ENCODE measurements at regions not wholly inside any gene's neighbourhood (a gene's known extent, or its start where the extent isn't known, plus 50 kb on each side); places are given as distances from the start of the nearest gene placed in this dataset.
"Not testable (repeated sequence)": the region's sequence is repeated elsewhere in the genome, so short reads cannot be mapped to it uniquely, and the experiment has no call there.

- Mint-ChIP-seq H3K27me3 (peaks cover 10% of the 10 kb centered on the region), H3K9me3 (ENCODE audit: low read depth) (peaks cover 10% of the 10 kb centered on the region), H3K4me3 (ENCODE audit: low read depth) (no peak overlapping the region), H3K36me3 (ENCODE audit: insufficient read depth) (no peaks in the 10 kb centered on the region), H3K4me1 (ENCODE audit: low read depth) (no peaks in the 10 kb centered on the region), H3K27ac (no peak overlapping the region)
- DNase-seq (ENCODE audit: low spot score, unreplicated experiment): no peak
- TF ChIP-seq, protein P1, sequence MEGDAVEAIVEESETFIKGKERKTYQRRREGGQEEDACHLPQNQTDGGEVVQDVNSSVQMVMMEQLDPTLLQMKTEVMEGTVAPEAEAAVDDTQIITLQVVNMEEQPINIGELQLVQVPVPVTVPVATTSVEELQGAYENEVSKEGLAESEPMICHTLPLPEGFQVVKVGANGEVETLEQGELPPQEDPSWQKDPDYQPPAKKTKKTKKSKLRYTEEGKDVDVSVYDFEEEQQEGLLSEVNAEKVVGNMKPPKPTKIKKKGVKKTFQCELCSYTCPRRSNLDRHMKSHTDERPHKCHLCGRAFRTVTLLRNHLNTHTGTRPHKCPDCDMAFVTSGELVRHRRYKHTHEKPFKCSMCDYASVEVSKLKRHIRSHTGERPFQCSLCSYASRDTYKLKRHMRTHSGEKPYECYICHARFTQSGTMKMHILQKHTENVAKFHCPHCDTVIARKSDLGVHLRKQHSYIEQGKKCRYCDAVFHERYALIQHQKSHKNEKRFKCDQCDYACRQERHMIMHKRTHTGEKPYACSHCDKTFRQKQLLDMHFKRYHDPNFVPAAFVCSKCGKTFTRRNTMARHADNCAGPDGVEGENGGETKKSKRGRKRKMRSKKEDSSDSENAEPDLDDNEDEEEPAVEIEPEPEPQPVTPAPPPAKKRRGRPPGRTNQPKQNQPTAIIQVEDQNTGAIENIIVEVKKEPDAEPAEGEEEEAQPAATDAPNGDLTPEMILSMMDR (IDR thresholded peaks at IDR 0.05; ENCODE audit: unreplicated experiment): no peak
Observed at GRCh38 chr12:93996321-93996720, 152.1 kb upstream of the PLXNC1 start.

GRCh38 chr12:94001691-94002090 is 146.7 kb upstream of the PLXNC1 start:
- no peak for DNase-seq (ENCODE audit: low spot score, unreplicated experiment)
- Mint-ChIP-seq H3K9me3 (ENCODE audit: low read depth) (peaks cover 32% of the 10 kb centered on the region), H3K36me3 (ENCODE audit: insufficient read depth) (peaks cover 3% of the 10 kb centered on the region), H3K27me3 (no peaks in the 10 kb centered on the region), H3K4me1 (ENCODE audit: low read depth) (no peaks in the 10 kb centered on the region), H3K4me3 (ENCODE audit: low read depth) (no peak overlapping the region), H3K27ac (no peak overlapping the region)
- TF ChIP-seq, protein P1 (IDR thresholded peaks at IDR 0.05; ENCODE audit: unreplicated experiment): no peak

- peaks cover 31% of the 10 kb centered on the region for H3K9me3 Mint-ChIP-seq (ENCODE audit: low read depth)
- not testable (repeated sequence) for H3K27me3 Mint-ChIP-seq; H3K4me1 Mint-ChIP-seq (ENCODE audit: low read depth); H3K36me3 Mint-ChIP-seq (ENCODE audit: insufficient read depth); H3K4me3 Mint-ChIP-seq (ENCODE audit: low read depth); H3K27ac Mint-ChIP-seq; DNase-seq (ENCODE audit: low spot score, unreplicated experiment)
Observed at GRCh38 chr12:94002925-94003324, 145.5 kb upstream of the PLXNC1 start.

GRCh38 chr12:94007833-94008232 is 140.5 kb upstream of the PLXNC1 start:
- H3K4me1 Mint-ChIP-seq (ENCODE audit: low read depth); DNase-seq (ENCODE audit: low spot score, unreplicated experiment); H3K27me3 Mint-ChIP-seq; H3K36me3 Mint-ChIP-seq (ENCODE audit: insufficient read depth); H3K4me3 Mint-ChIP-seq (ENCODE audit: low read depth); H3K27ac Mint-ChIP-seq: not testable (repeated sequence)
- H3K9me3 Mint-ChIP-seq (ENCODE audit: low read depth): peaks cover 20% of the 10 kb centered on the region

DNA sequence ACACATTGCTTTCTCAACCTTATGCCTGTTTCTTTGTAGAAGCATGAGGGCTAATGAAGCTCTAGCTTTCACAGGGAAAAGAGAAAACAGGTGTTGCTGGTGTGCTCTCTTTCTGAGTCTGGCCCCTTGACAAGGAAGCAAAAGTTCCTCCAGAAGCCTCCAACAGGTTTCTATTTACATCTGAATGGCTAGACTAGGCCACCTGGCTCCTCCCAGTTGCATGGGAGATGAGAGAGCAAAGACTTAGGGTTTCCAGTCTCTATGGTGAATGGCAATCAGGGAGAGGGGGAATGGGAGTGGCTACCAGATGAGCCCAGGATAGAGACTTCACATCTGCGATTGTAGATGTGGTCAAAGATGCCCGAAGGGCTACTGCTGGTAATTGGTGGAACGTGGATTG is 138.1 kb upstream of the PLXNC1 start:
- Mint-ChIP-seq H3K36me3 (ENCODE audit: insufficient read depth) (no peaks in the 10 kb centered on the region), H3K9me3 (ENCODE audit: low read depth) (peaks cover 8% of the 10 kb centered on the region), H3K27me3 (no peaks in the 10 kb centered on the region), H3K27ac (no peak overlapping the region), H3K4me3 (ENCODE audit: low read depth) (no peak overlapping the region), H3K4me1 (ENCODE audit: low read depth) (no peaks in the 10 kb centered on the region)
- DNase-seq (ENCODE audit: low spot score, unreplicated experiment): no peak
- TF ChIP-seq, protein P1 (IDR thresholded peaks at IDR 0.05; ENCODE audit: unreplicated experiment): no peak

DNA sequence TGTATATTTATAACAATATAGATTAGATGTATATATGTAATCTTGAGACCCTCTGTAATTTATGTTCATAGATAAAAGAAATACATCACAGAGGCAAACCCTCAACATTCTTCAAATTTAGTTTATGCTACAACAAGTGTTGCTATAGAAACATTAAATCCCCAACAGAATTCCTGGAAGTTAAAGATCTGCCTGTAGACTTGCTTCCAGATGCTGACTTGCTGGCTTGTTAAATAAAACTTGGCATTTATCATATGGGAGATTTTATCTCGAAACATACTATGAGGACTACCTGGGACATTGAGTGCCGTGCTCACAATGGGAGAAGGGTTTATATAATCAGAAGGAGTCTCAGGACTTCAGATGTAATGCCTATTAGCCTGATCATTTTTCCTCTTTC is 136.3 kb upstream of the PLXNC1 start:
- H3K4me3 Mint-ChIP-seq (ENCODE audit: low read depth): no peak overlapping the region
- peaks cover 16% of the 10 kb centered on the region for H3K9me3 Mint-ChIP-seq (ENCODE audit: low read depth)
- H3K27ac Mint-ChIP-seq: no peak overlapping the region
- DNase-seq (ENCODE audit: low spot score, unreplicated experiment): no peak
- peaks cover 4% of the 10 kb centered on the region for H3K36me3 Mint-ChIP-seq (ENCODE audit: insufficient read depth)
- H3K4me1 Mint-ChIP-seq (ENCODE audit: low read depth): no peaks in the 10 kb centered on the region
- TF ChIP-seq, protein P1 (IDR thresholded peaks at IDR 0.05; ENCODE audit: unreplicated experiment): no peak
- no peaks in the 10 kb centered on the region for H3K27me3 Mint-ChIP-seq
